Daoy (cell line): ENCODE measurements at regions not wholly inside any gene's neighbourhood (a gene's known extent, or its start where the extent isn't known, plus 50 kb on each side); places are given as distances from the start of the nearest gene placed in this dataset.
"Not testable (repeated sequence)": the region's sequence is repeated elsewhere in the genome, so short reads cannot be mapped to it uniquely, and the experiment has no call there.

ENCODE experiments used
- DNase-seq: peaks from one replicate; pipeline ENCODE4 v3.0.0-alpha.2; 2015; ENCODE audit warnings: low read depth

DNA sequence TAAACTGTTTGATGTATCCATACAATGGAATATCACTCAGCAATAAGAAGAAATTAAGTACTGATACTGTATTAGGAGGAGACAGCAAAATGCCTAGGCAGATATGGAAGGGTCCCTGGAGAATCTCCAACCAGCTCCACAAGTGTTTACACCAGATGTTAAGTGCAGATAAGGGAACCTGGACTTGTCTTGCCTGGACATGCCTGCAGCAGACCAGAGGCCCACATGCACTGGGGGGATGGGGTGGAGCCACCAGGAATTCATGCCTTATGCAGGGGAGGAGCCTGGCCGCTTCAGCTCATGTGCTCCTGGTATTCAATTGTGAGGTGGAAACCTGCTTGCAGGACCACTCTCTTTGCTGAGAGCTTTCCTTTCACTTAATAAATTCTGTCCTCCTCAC, 287.6 kb downstream of the LIPI start:
- not testable (repeated sequence) for DNase-seq

DNA sequence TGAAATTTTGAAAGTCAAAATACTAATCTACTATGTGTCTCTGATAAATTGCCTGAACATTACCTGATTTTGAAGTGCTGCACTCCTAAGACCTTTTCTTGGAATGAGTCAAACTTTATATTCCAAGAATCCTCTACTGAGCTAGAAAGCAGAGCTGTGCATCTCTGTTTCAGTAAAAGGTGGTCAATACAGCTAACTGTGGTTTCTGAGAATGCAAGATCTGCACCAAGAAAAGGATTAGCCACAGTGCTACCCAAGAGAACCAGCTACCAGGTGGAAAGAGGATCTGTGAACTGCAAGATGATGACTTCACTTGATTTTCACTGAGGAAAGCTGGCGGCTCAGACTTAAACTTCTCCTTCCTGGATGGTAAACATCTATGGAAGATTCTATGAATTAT, 289.3 kb downstream of the LIPI start:
- not testable (repeated sequence) for DNase-seq

DNA sequence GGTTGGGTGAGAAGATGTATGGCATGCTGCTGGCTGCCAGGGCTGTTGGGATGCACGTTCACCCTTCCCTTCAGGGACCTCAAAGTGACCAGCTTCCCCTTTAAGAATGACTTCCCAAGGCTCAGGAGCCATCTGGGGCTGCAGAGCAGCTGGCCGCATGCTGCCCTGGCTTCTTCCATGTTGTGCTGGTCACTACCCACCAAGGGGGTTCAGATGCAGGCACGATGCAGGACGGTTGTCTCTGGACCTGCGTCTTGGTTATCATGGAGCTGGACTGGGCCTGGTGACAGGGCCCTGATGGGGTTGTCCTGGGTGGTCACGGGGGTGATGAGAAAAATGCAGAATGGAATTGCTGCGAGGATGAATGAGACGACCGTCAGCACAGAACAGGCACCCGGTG, 297.8 kb downstream of the POTED start:
- not testable (repeated sequence) for DNase-seq

DNA sequence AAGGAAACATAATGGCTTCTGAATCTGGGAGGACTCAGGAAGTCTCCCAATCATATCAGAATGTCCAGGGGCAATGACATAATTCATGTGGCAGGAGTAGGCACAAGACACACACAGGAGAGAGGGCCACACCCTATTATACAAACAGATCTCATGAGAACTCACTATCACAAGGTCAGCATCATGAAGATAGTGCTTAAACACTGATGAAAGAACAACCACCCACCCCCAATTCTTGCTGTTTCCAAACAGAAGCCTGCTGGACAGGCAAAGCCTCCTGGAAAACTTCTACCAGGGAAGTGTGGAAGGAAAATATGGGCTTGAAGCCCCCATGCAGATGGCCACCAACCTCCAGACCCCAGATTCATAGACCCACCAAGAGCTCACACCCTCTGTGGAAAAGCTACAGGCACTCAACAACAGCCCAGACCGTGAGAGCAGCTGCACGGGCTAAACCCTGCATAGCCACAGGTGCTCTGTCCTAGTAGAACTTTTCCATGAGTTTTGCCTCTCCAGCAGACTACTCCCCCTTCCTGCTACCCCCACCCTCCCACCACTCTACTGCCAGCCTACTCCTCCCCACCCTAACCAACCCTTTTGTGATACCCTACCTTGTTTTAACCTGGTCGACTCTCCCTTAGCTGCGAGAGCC, 287.1 kb downstream of the POTED start:
- not testable (repeated sequence) for DNase-seq

DNA sequence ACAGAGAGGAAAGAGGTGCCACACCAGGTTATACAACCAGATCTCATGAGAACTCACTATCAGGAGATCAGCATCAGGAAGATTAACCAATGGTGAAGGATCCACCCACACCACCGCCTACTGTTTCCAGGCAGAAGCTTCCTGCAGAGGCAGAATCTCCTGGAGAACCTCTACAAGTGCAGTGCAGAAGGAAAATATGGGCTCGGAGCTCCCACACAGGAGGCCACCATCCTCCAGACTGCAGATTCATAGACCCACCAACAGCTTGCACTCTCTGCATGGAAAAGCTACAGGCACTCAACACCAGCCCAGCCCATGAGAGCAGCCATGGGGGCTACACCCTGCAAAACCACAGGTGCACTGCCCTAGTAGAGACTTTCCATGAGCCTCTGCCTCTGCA, 284.0 kb downstream of the POTED start:
- DNase-seq = not testable (repeated sequence)

DNA sequence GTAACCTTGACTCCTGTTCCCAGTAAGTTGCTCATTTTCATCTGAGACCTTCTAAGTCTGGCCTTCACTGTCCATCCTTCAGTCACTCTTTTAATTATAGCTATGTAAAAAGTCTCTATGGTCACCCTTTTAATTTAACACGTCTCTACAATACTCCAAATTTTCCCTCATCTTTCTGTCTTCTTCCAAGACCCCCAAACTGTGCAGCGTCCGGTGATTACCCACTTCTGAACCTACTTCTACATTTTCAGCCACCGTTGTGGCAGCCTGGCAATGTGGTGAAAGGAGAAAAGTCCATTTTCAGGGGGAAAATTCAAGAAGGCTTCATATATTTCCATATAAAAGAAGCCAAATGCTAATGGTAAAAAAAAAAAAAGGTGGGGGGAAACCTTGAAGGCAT, 283.4 kb downstream of the POTED start:
- DNase-seq = not testable (repeated sequence)

DNA sequence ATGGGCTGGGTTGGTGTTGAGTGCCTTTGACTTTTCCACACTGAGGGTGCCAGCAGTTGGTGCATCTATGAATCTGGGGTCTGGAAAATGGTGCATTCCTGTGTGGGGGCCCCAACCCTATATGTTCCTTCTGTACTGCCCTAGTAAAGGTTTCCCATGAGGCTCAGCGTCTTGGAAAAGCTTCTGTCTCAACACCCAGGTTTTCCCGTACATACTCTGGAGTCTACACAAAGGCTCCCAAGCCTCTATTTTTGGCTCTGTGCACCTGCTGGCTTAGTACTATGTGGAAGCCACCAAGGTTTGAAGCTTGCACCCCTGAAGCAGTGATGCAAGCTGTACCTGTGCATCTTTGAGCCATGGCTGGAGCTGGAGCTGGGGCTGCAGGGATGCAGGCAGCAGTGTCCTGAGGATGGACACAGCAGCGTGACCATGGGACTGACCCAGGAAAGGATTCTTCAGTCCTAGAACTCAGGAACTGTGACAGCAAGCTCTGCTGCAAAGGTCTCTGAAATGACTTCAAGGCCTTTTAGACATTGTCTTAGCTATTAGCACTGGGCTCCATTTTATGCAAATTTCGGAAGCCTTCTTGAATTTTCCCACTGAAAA, 282.7 kb downstream of the POTED start:
- DNase-seq = not testable (repeated sequence)

DNA sequence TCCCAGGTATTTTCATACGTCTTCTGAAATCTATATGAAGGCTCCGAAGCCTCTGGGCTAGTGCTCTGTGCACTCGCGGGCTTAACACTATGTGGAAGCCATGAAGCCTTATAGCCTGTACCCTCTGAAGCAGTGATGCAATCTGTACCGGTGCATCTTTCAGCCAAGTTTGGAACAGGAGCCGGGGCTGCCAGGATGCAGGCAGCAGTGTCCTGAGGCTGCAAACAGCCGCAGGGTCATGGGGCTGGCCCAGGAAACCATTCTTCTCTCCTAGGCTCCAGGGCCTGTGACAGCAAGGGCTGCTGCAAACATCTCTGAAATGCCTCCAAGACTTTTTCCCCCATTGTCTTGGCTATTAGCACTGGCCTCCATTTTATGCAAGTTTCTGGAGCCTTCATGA, 279.6 kb downstream of the POTED start:
- DNase-seq = not testable (repeated sequence)

DNA sequence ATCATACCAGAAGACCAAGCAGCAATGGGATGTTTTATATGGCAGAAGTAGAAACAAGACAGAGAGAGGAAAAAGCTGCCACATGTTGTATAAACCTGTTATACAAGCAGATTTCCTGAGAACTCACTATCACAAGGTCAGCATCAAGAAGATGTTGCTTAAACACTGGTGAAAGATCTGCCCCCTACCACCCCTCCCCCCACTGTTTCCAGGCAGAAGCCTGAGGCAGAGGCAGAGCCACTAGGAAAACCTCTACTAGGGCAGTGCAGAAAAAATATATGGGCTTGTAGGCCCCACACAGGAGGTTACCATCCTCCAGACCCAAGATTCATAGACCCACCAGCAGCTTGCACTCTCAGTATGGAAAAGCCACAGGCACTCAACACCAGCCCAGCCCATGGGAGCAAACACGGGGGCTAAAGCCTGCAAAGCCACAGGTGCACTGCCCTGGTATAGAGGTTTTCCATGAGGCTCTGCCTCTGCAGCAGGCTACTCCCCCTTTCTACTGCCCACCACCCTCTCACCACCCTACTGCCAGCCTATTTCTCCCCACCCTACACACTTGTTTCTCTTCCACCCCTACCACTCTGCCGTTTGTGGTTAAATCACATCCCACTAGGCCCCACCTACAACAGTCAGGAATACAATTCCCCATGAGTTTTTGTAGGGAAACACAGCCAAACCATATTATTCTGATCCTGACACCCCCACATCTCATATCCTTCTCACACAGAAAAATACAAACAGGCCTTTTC, 274.2 kb downstream of the POTED start:
- DNase-seq = not testable (repeated sequence)

DNA sequence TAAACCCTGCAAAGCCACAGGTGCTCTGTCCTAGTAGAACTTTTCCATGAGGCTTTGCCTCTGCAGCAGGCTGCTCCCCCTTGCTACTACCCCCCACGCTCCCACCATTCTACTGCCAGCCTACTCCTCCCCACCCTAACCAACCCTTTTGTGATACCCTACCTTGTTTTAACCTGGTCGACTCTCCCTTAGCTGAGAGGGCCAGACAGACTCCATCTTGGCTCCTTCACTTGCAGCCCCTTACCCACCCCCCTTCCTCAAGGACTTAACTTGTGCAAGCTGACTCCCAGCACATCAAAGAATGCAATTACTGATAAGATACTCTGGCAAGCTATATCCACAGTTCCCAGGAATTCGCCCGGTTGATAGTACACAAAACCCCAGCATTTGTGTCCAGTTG, 267.9 kb downstream of the POTED start:
- not testable (repeated sequence) for DNase-seq

DNA sequence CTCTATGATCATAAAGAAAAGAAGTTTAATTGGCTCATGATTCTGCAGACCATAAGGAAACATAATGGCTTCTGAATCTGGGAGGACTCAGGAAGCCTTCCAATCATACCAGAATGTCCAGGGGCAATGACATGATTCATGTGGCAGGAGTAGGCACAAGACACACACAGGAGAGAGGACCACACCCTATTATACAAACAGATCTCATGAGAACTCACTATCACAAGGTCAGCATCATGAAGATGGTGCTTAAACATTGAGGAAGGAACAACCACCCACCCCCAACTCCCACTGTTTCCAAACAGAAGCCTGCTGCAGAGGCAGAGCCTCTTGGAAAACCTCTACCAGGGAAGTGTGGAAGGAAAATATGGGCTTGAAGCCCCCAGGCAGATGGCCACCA, 267.4 kb downstream of the POTED start:
- DNase-seq = not testable (repeated sequence)

DNA sequence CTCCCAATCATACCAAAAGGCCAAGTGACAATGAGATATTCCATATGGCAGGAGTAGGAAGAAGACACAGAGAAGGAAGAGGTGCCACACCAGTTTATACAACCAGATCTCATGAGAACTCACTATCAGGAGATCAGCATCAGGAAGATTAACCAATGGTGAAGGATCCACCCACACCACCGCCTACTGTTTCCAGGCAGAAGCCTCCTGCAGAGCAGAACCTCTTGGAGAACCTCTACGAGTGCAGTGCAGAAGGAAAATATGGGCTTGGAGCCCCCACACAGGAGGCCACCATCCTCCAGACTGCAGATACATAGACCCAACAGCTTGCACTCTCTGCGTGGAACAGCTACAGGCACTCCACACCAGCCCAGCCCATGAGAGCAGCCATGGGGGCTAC, 264.4 kb downstream of the POTED start:
- not testable (repeated sequence) for DNase-seq

DNA sequence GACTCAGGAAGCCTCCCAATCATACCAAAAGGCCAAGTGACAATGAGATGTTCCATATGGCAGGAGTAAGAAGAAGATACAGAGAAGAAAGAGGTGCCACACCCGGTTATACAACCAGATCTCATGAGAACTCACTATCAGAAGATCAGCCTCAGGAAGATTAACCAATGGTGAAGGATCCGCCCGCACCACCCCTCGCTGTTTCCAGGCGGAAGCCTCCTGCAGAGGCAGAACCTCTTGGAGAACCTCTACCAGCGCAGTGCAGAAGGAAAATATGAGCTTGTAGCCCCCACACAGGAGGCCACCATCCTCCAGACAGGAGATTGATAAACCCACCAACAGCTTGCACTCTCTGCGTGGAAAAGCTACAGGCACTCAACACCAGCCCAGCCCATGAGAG, 245.1 kb downstream of the POTED start:
- no peak for DNase-seq

DNA sequence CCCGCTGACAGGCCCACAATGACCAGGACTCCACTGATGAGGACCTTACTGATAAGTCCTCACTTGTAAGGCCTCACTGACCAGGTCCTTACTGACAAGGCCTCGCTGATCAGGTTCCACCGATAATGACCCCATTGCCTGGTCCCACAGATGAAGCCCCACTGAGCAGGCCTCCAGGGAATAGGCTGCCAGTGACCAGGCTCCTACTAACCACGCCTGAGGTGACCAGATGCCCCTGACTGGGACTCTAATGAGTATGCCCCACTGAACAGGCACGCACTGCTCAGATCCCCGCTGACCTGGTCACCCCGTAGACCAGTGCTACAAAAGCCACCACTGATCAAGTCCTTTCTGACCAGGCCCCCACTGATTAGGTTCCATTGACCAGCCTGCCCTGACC, 241.2 kb downstream of the POTED start:
- DNase-seq = not testable (repeated sequence)

DNA sequence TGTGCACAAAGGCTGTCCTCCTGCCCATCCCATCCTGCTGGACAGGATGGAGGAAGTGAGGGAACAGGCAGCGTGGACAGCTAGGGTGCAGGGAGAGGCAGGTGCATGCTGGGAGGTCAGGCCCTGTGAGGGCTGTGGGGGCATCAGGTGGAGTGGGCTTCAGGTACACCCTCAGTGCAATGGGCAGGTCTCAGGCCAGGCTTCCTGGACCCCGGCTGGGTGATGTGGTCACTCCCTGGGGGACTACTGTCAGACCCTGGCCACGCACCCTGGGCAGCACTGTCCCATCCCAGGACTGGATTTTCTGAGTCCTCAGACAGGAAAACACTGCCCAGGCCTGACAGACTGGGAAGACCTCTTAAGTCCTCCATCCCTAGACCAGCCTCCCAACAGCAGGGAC, 239.9 kb downstream of the POTED start:
- not testable (repeated sequence) for DNase-seq

DNA sequence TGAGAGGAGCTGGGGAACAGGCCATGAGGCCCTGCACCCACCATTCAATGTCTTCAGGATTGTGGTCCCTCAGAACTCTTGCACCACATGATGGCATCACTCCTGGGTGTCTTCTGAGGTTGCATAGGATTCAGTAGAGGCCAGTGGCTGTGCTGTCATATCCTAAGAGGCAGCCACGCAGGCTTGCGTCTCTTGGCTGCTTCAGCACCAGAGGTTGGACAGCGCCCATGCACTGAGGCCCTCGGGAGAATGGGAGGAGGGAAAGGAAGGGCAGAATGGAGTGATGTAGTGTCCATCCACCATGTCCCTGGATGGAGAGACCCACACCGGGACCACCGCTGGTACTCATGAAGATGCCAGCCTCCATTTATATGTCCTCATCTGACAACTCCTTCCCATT, 237.1 kb downstream of the POTED start:
- not testable (repeated sequence) for DNase-seq

DNA sequence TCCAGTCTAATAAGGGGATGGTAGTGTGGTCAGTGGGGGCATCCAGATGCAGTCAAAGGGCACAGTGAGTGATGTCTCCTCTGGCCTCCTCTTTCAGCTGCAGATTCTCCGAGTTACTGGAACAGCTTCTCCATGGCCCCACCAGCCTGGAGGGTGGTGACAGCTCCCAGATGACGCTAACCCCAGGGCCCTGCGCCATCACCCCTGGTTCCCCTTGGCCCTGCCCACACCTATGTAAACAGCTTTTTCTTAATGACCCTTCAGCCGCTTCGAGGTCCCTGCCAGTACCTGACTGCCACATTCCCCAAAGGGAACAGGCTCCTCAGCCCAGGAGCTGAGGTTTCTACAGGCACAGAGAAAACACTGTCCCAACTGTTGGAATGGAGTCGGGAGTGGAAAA, 235.0 kb downstream of the POTED start:
- DNase-seq = not testable (repeated sequence)

DNA sequence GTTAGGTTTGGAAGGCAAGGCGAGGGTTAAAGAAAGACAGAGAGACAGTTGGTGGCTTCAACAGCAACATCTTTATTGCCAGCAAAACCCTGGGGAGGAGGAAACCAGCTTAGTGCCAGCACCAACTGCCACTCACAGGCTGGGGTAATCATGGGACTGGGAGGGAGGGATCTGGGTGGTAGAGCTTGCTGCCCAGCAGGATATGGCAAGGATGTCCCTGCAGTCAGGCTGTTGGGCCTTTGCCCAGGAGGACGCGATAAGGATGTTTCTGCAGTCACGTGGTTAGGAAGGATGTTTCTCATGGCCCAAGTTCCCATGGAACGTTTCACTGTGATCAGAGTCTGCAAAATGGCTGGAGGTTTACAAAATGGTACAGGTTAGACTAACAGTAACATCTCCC, 233.5 kb downstream of the POTED start:
- DNase-seq = not testable (repeated sequence)

DNA sequence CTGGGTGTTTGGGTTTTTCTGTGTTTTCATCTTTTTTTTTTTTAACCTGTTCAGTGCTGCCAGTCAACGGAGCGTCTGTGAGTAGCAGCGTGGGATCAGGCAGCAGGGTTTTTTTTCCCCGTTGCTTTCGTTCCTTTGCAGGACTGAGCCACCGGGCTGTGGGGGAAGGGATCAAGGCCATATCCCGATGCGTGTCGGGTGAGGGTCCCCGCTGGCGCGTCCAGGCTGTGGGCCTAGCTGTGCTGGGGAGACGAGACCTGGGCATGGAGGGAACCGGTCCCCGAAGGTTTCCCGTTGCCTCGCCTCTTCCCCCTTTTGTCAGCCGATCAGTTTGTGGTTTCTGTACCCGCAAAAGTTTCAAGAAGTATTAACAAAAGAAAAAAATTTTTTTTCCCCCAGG, 218.1 kb downstream of the POTED start:
- not testable (repeated sequence) for DNase-seq

DNA sequence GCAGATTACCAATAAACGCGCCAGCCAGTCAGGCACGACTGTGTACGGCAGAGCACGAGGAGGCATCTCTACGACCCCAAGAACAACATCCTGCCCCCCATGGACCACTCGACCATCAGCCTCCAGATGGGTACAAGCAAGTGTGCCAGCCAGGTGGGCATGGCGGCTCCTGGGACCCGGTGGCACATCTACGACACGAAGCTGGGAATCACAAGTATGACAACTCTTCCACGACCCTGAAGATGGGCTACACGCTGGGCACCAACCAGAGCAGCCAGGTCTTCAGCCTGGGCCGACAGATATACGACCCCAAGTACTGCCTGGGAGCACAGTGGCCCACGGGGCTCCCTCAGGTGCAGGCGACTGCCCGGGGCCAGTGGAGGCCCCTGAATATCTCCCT, 217.6 kb downstream of the POTED start:
- DNase-seq = no peak

DNA sequence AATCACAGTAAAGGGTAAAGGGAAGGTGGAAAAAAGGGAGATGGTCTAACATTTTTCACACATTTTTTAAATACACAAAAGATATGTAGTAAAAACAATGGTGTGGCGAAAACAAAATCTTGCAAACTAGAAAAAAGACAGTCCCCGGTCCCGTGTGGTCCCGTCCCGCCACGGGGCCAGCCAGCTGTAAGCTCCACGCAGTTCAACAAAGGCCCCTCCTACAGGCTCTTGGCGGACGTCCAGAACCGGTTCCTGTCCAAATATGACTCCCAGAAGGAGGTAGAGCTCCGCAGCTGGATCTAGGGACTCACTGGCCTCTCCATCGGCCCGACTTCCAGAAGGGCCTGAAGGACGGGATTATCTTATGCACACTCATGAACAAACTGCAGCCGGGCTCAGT, 216.9 kb downstream of the POTED start:
- DNase-seq = not testable (repeated sequence)

DNA sequence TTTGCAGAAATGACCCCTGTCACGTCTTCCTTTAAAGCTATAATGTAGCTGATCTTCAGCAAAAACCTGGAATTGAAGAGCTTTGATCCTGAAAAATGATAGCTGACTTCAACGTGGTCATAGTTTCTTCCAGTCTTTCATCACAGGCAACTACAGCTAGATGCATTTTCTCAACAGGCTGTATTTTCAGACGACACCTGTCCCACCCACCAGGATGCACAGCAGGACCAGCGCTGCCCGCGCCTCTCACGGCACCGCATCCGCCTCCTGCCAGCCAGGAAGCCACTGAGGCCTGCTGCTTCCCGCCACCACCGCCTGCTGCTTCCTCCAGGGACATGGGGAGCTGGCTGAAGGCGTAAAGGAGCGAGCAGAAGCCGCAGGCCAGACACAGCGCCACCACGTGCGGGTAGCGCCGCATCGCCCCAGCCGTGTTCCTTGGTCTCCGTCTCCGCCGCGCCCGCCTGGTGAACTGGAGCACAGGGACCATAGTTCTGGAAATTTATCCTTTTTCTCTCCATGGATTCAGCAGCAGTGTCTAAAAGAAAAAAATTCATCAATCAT, 215.7 kb downstream of the POTED start:
- DNase-seq = not testable (repeated sequence)

DNA sequence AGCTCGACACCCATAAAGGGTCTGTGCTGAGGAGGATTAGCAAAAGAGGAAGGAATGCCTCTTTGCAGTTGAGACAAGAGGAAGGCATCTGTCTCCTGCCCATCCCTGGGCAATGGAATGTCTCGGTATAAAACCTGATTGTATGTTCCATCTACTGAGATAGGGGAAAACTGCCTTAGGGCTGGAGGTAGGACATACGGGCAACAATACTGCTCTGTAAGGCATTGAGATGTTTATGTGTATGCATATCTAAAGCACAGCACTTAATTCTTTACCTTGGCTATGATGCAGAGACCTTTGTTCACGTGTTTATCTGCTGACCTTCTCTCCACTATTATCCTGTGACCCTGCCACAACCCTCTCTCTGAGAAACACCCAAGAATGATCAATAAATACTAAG, 210.7 kb downstream of the POTED start:
- DNase-seq = not testable (repeated sequence)
